ENCODE measurements at regions not wholly inside any gene's neighbourhood (a gene's known extent, or its start where the extent isn't known, plus 50 kb on each side); places are given as distances from the start of the nearest gene placed in this dataset.

DNA sequence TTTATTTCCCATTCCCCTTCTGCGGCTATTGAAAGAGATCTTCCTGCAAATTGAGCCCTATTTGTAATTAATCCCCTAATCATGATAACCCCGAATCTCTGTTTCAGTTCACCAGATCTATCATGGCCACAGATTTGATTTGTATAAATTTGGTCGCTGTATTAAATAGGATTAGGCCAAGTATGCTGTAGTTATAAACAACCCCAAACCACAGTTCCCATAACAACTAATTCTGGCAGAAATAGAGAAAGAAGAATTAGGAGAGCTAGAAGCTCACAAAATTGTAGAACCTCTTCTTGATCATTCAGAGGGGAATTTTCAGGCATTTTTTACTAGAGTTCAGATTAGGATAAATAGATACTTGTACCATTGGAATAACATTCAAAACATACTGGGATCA, 433.7 kb upstream of the TNP1 start:
- Histone ChIP-seq H3K79me2 (ENCODE audit: insufficient read depth, low read length) (no peaks in the 10 kb centered on the region), H3K36me3 (ENCODE audit: insufficient read depth, low read length) (no peaks in the 10 kb centered on the region), H3K9ac (ENCODE audit: low read depth, low read length) (no peak overlapping the region), H2AFZ (ENCODE audit: low read depth, low read length) (no peak overlapping the region), H3K4me3 (ENCODE audit: low read depth in 1 of 2, low read length in 2 of 2) (no peak overlapping the region), H4K20me1 (ENCODE audit: insufficient read depth, low read length) (no peaks in the 10 kb centered on the region), H3K4me2 (ENCODE audit: insufficient read depth, low read length) (no peak overlapping the region), H3K27ac (ENCODE audit: low read length) (no peak overlapping the region), H3K9me3 (ENCODE audit: insufficient read depth, low read length, severe bottlenecking) (no peaks in the 10 kb centered on the region), H3K27me3 (ENCODE audit: insufficient read depth, low read length, poor library complexity) (no peaks in the 10 kb centered on the region), H3K4me1 (ENCODE audit: insufficient read depth, low read length) (no peaks in the 10 kb centered on the region)
- ATAC-seq (ENCODE audit: insufficient read depth, low read depth): no peak
- TF ChIP-seq, protein P1, sequence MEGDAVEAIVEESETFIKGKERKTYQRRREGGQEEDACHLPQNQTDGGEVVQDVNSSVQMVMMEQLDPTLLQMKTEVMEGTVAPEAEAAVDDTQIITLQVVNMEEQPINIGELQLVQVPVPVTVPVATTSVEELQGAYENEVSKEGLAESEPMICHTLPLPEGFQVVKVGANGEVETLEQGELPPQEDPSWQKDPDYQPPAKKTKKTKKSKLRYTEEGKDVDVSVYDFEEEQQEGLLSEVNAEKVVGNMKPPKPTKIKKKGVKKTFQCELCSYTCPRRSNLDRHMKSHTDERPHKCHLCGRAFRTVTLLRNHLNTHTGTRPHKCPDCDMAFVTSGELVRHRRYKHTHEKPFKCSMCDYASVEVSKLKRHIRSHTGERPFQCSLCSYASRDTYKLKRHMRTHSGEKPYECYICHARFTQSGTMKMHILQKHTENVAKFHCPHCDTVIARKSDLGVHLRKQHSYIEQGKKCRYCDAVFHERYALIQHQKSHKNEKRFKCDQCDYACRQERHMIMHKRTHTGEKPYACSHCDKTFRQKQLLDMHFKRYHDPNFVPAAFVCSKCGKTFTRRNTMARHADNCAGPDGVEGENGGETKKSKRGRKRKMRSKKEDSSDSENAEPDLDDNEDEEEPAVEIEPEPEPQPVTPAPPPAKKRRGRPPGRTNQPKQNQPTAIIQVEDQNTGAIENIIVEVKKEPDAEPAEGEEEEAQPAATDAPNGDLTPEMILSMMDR (IDR thresholded peaks at IDR 0.05; ENCODE audit: borderline replicate concordance, extremely low read depth, low read length, poor library complexity, severe bottlenecking): no peak
- TF ChIP-seq EZH2 (IDR thresholded peaks at IDR 0.05; ENCODE audit: borderline replicate concordance, low read depth, low read length, severe bottlenecking): no peak
- no peak for DNase-seq

- Histone ChIP-seq H3K9ac (ENCODE audit: low read depth, low read length) (no peak overlapping the region), H3K79me2 (ENCODE audit: insufficient read depth, low read length) (no peaks in the 10 kb centered on the region)
- ATAC-seq (ENCODE audit: insufficient read depth, low read depth): no peak
These were observed 433.2 kb upstream of the TNP1 start for GRCh38 chr2:217293046-217293445.

DNA sequence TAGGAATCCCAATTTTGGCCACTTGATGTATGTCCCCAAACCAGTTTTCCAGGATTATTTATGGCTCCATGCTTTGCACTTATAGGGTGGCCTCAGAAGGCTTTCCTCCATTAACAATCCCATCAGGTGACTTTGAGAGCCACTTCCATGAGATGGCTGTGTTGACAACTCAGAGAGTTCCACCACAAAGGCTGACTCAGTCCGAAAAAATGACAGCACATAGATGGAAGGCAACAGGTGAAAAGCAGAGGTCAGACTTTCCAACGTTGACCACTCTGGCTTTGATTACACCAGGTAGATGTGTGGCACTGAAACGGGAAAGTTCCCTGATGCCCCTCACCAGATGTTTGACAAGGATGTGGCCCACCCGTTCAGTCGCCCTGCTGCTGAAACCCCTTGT, 431.4 kb upstream of the TNP1 start:
- Histone ChIP-seq H4K20me1 (ENCODE audit: insufficient read depth, low read length) (no peaks in the 10 kb centered on the region), H3K4me1 (ENCODE audit: insufficient read depth, low read length) (no peaks in the 10 kb centered on the region), H3K4me2 (ENCODE audit: insufficient read depth, low read length) (no peak overlapping the region), H3K27ac (ENCODE audit: low read length) (no peak overlapping the region), H2AFZ (ENCODE audit: low read depth, low read length) (no peak overlapping the region), H3K27me3 (ENCODE audit: insufficient read depth, low read length, poor library complexity) (no peaks in the 10 kb centered on the region), H3K9me3 (ENCODE audit: insufficient read depth, low read length, severe bottlenecking) (no peaks in the 10 kb centered on the region), H3K36me3 (ENCODE audit: insufficient read depth, low read length) (no peaks in the 10 kb centered on the region), H3K4me3 (ENCODE audit: low read depth in 1 of 2, low read length in 2 of 2) (no peak overlapping the region), H3K9ac (ENCODE audit: low read depth, low read length) (no peak overlapping the region), H3K79me2 (ENCODE audit: insufficient read depth, low read length) (no peaks in the 10 kb centered on the region)
- TF ChIP-seq, protein P1 (IDR thresholded peaks at IDR 0.05; ENCODE audit: borderline replicate concordance, extremely low read depth, low read length, poor library complexity, severe bottlenecking): no peak
- TF ChIP-seq EZH2 (IDR thresholded peaks at IDR 0.05; ENCODE audit: borderline replicate concordance, low read depth, low read length, severe bottlenecking): no peak
- no peak for ATAC-seq (ENCODE audit: insufficient read depth, low read depth)
- no peak for DNase-seq

More at GRCh38 chr2:217293046-217293445, 433.2 kb upstream of the TNP1 start:
- Histone ChIP-seq H3K27me3 (ENCODE audit: insufficient read depth, low read length, poor library complexity) (no peaks in the 10 kb centered on the region), H3K4me2 (ENCODE audit: insufficient read depth, low read length) (no peak overlapping the region), H3K27ac (ENCODE audit: low read length) (no peak overlapping the region), H2AFZ (ENCODE audit: low read depth, low read length) (no peak overlapping the region), H3K4me3 (ENCODE audit: low read depth in 1 of 2, low read length in 2 of 2) (no peak overlapping the region), H3K36me3 (ENCODE audit: insufficient read depth, low read length) (no peaks in the 10 kb centered on the region), H3K4me1 (ENCODE audit: insufficient read depth, low read length) (no peaks in the 10 kb centered on the region), H4K20me1 (ENCODE audit: insufficient read depth, low read length) (no peaks in the 10 kb centered on the region), H3K9me3 (ENCODE audit: insufficient read depth, low read length, severe bottlenecking) (no peaks in the 10 kb centered on the region)
- TF ChIP-seq EZH2 (IDR thresholded peaks at IDR 0.05; ENCODE audit: borderline replicate concordance, low read depth, low read length, severe bottlenecking): no peak
- TF ChIP-seq, protein P1 (IDR thresholded peaks at IDR 0.05; ENCODE audit: borderline replicate concordance, extremely low read depth, low read length, poor library complexity, severe bottlenecking): no peak
- no peak for DNase-seq

DNA sequence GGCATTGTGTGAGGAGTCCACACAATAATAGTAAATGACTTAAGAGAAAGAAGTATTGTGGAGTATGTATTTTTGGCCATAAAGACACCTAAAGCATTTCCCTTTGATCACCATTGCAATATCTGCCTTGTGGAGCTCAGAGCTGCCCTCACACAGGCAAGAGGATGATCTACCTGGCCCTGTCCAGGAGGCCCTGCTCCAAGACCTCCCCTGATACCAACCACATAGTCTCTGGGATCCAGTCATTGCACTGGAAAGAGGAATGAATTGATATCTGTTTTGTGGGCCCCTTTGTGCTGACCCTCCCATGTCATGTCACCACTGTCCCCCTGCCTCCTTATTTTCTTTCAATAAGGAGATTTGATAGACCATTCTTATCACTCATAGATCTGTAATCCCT, 430.6 kb upstream of the TNP1 start:
- H3K4me3 ChIP-seq (ENCODE audit: low read depth in 1 of 2, low read length in 2 of 2): no peak overlapping the region
- H3K4me1 ChIP-seq (ENCODE audit: insufficient read depth, low read length): no peaks in the 10 kb centered on the region
- H3K79me2 ChIP-seq (ENCODE audit: insufficient read depth, low read length): no peaks in the 10 kb centered on the region
- TF ChIP-seq, protein P1 (IDR thresholded peaks at IDR 0.05; ENCODE audit: borderline replicate concordance, extremely low read depth, low read length, poor library complexity, severe bottlenecking): no peak
- no peak for TF ChIP-seq EZH2 (IDR thresholded peaks at IDR 0.05; ENCODE audit: borderline replicate concordance, low read depth, low read length, severe bottlenecking)
- no peaks in the 10 kb centered on the region for H3K27me3 ChIP-seq (ENCODE audit: insufficient read depth, low read length, poor library complexity)
- no peaks in the 10 kb centered on the region for H4K20me1 ChIP-seq (ENCODE audit: insufficient read depth, low read length)
- ATAC-seq (ENCODE audit: insufficient read depth, low read depth) (no peak), DNase-seq (no peak)
- H3K27ac ChIP-seq (ENCODE audit: low read length): no peak overlapping the region
- no peaks in the 10 kb centered on the region for H3K36me3 ChIP-seq (ENCODE audit: insufficient read depth, low read length)
- H3K4me2 ChIP-seq (ENCODE audit: insufficient read depth, low read length): no peak overlapping the region
- H3K9me3 ChIP-seq (ENCODE audit: insufficient read depth, low read length, severe bottlenecking): no peaks in the 10 kb centered on the region
- no peak overlapping the region for H3K9ac ChIP-seq (ENCODE audit: low read depth, low read length)
- no peak overlapping the region for H2AFZ ChIP-seq (ENCODE audit: low read depth, low read length)
